ENCODE measurements at regions not wholly inside any gene's neighbourhood (a gene's known extent, or its start where the extent isn't known, plus 50 kb on each side); places are given as distances from the start of the nearest gene placed in this dataset.
A peak's percentile ranks its signal among the peaks of the same experiment; 100 is the strongest.

DNA sequence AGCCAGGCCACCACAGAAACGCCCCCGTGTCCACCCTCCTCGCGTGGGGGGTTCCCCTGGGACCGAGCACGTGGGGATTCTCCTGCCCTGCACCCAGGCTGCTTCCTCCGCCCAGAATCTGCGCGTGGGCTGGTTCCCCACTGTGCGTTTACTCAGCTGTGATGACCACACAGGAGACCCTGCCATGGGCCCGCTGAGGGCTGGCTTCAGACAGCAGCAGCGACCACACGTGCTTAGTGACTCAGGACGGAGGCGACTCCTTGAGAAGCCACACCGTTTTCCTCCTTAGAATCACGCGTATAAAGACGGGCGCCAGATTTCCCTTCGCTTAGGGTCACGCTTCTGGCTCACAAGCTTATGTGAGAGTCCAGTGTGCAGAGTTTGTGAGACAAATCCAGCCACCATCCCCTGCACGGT is 63.9 kb upstream of the PDE10A start:
- in situ Hi-C loops (cut with HindIII; ENCODE audit: low sequenced_read_pairs): no loop called here
- DNase-seq (ENCODE audit: low read depth, low spot score): peak; percentile 16
- TF ChIP-seq, protein P1, sequence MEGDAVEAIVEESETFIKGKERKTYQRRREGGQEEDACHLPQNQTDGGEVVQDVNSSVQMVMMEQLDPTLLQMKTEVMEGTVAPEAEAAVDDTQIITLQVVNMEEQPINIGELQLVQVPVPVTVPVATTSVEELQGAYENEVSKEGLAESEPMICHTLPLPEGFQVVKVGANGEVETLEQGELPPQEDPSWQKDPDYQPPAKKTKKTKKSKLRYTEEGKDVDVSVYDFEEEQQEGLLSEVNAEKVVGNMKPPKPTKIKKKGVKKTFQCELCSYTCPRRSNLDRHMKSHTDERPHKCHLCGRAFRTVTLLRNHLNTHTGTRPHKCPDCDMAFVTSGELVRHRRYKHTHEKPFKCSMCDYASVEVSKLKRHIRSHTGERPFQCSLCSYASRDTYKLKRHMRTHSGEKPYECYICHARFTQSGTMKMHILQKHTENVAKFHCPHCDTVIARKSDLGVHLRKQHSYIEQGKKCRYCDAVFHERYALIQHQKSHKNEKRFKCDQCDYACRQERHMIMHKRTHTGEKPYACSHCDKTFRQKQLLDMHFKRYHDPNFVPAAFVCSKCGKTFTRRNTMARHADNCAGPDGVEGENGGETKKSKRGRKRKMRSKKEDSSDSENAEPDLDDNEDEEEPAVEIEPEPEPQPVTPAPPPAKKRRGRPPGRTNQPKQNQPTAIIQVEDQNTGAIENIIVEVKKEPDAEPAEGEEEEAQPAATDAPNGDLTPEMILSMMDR (IDR thresholded peaks at IDR 0.05; ENCODE audit: low read depth, low read length): no peak
- H3K4me3 ChIP-seq (ENCODE audit: low read depth, low read length): no peak overlapping the region

DNA sequence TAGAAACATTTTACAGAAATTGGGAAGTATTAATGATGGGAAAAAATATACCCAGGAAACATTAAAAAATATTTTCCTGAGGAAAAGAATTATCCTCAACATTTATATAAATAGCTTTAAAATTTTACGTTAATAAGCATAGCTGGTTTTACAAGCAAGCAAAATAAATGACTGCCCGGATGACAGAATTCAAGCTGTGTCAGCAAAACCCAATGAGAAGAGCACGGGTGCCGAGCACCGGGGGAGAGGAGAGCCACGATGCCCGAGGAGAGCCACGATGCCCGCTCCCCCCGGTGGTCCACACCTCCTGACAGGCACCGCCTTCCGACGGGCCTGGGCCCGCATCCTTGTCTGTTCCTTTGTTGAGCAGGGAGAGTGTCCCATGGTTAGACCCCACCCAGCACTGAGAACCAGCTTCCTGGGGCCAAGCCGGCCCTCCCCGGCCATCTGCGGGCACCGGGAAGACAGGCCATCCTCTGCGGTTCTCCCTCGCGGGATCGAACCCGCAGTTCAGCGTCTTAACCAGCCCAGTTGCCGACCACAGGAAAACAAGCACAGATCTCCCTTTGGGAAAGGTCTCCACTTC is 63.3 kb upstream of the PDE10A start:
- H3K4me3 ChIP-seq (ENCODE audit: low read depth, low read length): no peak overlapping the region
- TF ChIP-seq, protein P1 (IDR thresholded peaks at IDR 0.05; ENCODE audit: low read depth, low read length): no peak
- in situ Hi-C loops (cut with HindIII; ENCODE audit: low sequenced_read_pairs): no loop called here
- no peak for DNase-seq (ENCODE audit: low read depth, low spot score)

DNA sequence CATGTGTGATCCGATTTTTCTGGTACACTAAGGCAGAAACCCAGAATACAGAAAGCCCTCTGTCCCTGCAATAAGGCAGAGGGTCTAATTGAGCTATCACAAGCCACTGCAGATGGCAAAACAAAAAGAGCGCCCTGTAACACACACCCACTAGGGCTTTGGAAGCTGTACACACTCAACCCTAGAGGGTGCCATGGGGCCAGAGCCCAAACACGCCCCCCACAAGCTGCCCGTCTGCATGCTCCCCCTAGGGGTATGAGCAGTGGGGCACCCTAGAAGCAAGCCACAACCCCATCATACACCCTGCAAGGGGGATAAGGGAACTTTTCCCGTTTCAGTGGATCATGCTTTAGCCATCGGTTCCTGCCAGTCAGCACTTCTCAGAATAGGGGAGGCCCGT is 62.2 kb upstream of the PDE10A start:
- no peak overlapping the region for H3K4me3 ChIP-seq (ENCODE audit: low read depth, low read length)
- DNase-seq (ENCODE audit: low read depth, low spot score): no peak
- TF ChIP-seq, protein P1 (IDR thresholded peaks at IDR 0.05; ENCODE audit: low read depth, low read length): no peak
- in situ Hi-C loops (cut with HindIII; ENCODE audit: low sequenced_read_pairs): no loop called here

DNA sequence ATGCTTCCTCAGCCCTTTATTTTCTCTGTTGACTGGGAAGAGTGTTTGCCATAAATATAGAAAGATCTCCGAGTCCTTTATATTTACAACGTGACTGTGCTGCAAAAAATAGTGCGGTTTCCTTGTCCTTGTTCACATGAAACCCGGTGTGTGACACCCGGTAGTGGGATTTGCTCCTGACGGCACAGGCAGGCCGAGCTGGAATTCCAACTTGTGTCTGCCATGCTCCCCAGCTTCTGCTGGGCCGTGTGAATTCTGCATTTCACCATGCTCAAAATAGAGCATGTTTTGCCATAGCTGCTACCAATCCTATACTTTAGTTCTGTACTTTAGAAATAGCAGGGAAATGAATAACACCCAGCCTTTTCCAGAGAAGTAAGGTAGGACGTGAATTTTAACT is 60.3 kb upstream of the PDE10A start:
- no peak for DNase-seq (ENCODE audit: low read depth, low spot score)
- no peak overlapping the region for H3K4me3 ChIP-seq (ENCODE audit: low read depth, low read length)
- in situ Hi-C loops (cut with HindIII; ENCODE audit: low sequenced_read_pairs): no loop called here
- TF ChIP-seq, protein P1 (IDR thresholded peaks at IDR 0.05; ENCODE audit: low read depth, low read length): no peak

DNA sequence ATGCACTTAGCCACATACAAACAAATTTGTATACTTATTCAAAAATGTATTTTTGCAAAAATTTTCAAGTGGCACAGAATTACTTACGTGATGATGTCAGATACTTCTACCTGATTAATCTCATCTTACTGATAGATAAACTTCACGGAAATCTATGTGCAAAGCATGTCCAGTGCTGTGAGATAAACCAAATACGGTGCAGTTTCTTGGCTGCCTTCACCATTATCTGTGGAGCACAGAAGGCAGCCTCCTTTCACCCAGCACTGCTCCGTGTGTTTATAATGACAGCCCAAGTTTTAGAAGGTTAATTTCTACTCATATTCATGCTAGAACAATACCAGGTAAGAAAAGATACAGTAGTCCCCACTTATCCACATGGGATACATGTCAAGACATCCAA is 59.0 kb upstream of the PDE10A start:
- TF ChIP-seq, protein P1 (IDR thresholded peaks at IDR 0.05; ENCODE audit: low read depth, low read length): no peak
- no peak for DNase-seq (ENCODE audit: low read depth, low spot score)
- H3K4me3 ChIP-seq (ENCODE audit: low read depth, low read length): no peak overlapping the region
- in situ Hi-C loops (cut with HindIII; ENCODE audit: low sequenced_read_pairs): no loop called here

DNA sequence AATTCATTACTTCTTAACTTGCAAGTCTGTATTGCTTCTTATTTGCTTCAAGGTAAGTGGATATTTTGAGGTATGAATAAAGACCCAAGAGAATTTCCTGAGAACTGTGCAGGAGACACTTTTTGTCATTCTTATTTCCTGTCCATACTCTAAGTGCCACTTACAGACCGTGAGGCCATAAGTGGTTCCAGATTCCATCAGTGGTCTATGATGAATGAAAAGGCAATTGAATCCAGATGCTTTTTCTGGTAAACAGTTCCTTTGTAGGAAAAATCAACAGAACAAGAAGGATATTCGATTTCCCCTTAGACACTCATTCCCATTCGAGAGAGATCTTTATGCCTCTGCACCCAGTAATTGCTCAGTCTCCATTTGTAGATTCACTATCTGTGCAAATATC is 58.3 kb upstream of the PDE10A start:
- in situ Hi-C loops (cut with HindIII; ENCODE audit: low sequenced_read_pairs): no loop called here
- DNase-seq (ENCODE audit: low read depth, low spot score): no peak
- no peak overlapping the region for H3K4me3 ChIP-seq (ENCODE audit: low read depth, low read length)
- TF ChIP-seq, protein P1 (IDR thresholded peaks at IDR 0.05; ENCODE audit: low read depth, low read length): no peak

DNA sequence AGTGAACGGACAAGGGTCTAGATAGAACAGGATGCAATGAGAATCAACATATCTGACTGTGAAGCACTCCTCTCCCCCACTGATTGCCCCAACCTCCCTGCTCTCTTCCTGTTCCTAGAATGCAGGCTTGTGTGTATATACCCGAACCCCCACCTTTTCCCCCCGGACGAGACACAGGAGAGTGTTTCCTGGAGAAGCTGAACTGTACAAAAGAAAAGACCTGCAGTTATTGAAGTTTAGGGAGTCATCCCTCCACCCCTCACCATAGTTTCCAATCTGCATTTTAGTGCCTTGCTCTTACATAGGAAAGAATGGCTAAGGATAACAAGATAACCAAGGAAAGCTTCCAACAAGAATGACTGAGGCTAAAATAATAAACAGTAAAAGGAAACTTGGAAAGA is 55.5 kb upstream of the PDE10A start:
- H3K4me3 ChIP-seq (ENCODE audit: low read depth, low read length): no peak overlapping the region
- in situ Hi-C loops (cut with HindIII; ENCODE audit: low sequenced_read_pairs): no loop called here
- TF ChIP-seq, protein P1 (IDR thresholded peaks at IDR 0.05; ENCODE audit: low read depth, low read length): no peak
- peak; percentile 62 for DNase-seq (ENCODE audit: low read depth, low spot score)
